SKM-1 treated with dmso at 0.1 percent for 144 hours (cell line): ENCODE measurements at regions not wholly inside any gene's neighbourhood (a gene's known extent, or its start where the extent isn't known, plus 50 kb on each side); places are given as distances from the start of the nearest gene placed in this dataset.
"Not testable (repeated sequence)": the region's sequence is repeated elsewhere in the genome, so short reads cannot be mapped to it uniquely, and the experiment has no call there.

Experiments
- DNase-seq: peaks from one replicate; lab custom pipeline; 2025; ENCODE audit not compliant: unreplicated experiment; lab: John Stamatoyannopoulos, UW

GRCh38 chr2:145801210-145801609 is 1281.3 kb upstream of the ZEB2 start:
- no peak for DNase-seq

GRCh38 chr2:145800151-145801091 is 1280.5 kb upstream of the ZEB2 start:
- no peak for DNase-seq

GRCh38 chr2:145799595-145800108 is 1279.7 kb upstream of the ZEB2 start:
- DNase-seq: no peak

- no peak for DNase-seq
Observed at GRCh38 chr2:145798419-145798818, 1278.5 kb upstream of the ZEB2 start.

GRCh38 chr2:145797692-145798091 is 1277.8 kb upstream of the ZEB2 start:
- DNase-seq: no peak

- no peak for DNase-seq
Observed at GRCh38 chr2:145792745-145793144, 1272.8 kb upstream of the ZEB2 start.

- no peak for DNase-seq
Observed at GRCh38 chr2:145789636-145790035, 1269.7 kb upstream of the ZEB2 start.

- not testable (repeated sequence) for DNase-seq
Observed at GRCh38 chr2:145787597-145788361, 1267.9 kb upstream of the ZEB2 start.

- not testable (repeated sequence) for DNase-seq
Observed at GRCh38 chr2:145782607-145783006, 1262.7 kb upstream of the ZEB2 start.

- no peak for DNase-seq
Observed at GRCh38 chr2:145777914-145778313, 1258.0 kb upstream of the ZEB2 start.

GRCh38 chr2:145777297-145777696 is 1257.4 kb upstream of the ZEB2 start:
- no peak for DNase-seq

- no peak for DNase-seq
Observed at GRCh38 chr2:145775591-145775990, 1255.7 kb upstream of the ZEB2 start.

- peak; percentile 47 for DNase-seq
Observed at GRCh38 chr2:145771525-145771924, 1251.6 kb upstream of the ZEB2 start.

GRCh38 chr2:145769011-145769716 is 1249.2 kb upstream of the ZEB2 start:
- no peak for DNase-seq

- no peak for DNase-seq
Observed at GRCh38 chr2:145765874-145766273, 1246.0 kb upstream of the ZEB2 start.

- no peak for DNase-seq
Observed at GRCh38 chr2:145764631-145765030, 1244.7 kb upstream of the ZEB2 start.

- DNase-seq: no peak
Observed at GRCh38 chr2:145760781-145761649, 1241.1 kb upstream of the ZEB2 start.

GRCh38 chr2:145759228-145759915 is 1239.5 kb upstream of the ZEB2 start:
- no peak for DNase-seq

- DNase-seq: no peak
Observed at GRCh38 chr2:145757503-145758246, 1237.8 kb upstream of the ZEB2 start.
